ENCODE measurements at regions not wholly inside any gene's neighbourhood (a gene's known extent, or its start where the extent isn't known, plus 50 kb on each side); places are given as distances from the start of the nearest gene placed in this dataset.

DNA sequence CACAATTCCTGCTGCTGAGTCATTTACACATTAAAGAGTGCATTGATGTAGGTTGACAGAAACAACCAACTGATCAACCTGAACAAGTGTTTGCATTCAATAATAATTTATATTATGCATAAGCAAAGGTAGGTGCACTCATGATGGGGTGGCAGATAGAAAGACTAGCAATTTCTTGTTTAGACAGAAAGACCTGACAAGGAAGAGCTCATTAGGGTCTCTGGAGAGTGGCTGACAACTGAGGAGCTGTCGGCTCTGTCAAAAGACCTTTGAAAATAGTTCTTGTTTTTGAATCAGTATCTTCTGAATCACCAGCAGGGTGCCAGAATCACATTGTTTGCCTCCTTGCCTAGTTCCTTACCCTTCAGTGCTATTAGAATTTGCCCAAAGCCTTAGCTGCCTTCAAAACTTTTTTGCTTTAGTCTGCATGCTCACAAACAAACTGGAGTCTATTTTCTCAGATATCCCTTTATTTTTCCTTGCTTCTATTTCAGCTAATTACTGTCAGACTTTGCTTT, 234.7 kb downstream of the BTG1 start:
- no peak overlapping the region for H3K4me3 ChIP-seq
- H3K36me3 ChIP-seq, result no peaks in the 10 kb centered on the region
- TF ChIP-seq, protein P1, sequence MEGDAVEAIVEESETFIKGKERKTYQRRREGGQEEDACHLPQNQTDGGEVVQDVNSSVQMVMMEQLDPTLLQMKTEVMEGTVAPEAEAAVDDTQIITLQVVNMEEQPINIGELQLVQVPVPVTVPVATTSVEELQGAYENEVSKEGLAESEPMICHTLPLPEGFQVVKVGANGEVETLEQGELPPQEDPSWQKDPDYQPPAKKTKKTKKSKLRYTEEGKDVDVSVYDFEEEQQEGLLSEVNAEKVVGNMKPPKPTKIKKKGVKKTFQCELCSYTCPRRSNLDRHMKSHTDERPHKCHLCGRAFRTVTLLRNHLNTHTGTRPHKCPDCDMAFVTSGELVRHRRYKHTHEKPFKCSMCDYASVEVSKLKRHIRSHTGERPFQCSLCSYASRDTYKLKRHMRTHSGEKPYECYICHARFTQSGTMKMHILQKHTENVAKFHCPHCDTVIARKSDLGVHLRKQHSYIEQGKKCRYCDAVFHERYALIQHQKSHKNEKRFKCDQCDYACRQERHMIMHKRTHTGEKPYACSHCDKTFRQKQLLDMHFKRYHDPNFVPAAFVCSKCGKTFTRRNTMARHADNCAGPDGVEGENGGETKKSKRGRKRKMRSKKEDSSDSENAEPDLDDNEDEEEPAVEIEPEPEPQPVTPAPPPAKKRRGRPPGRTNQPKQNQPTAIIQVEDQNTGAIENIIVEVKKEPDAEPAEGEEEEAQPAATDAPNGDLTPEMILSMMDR (IDR thresholded peaks at IDR 0.05), result no peak
- TF ChIP-seq EP300 (IDR thresholded peaks at IDR 0.05) (no peak), POLR2A (IDR thresholded peaks at IDR 0.05) (no peak), POLR2AphosphoS5 (IDR thresholded peaks at IDR 0.05) (no peak)
- H3K27me3 ChIP-seq, result no peaks in the 10 kb centered on the region
- ATAC-seq, result no peak
- no peaks in the 10 kb centered on the region for H3K4me1 ChIP-seq
- WGBS, 2 donors (ENCODE audit: low coverage in 1 of 2), result 65 to 70% methylated on average over 1 of the region's 1 CpG
- H3K9me3 ChIP-seq, result no peaks in the 10 kb centered on the region
- H3K27ac ChIP-seq, result no peak overlapping the region

DNA sequence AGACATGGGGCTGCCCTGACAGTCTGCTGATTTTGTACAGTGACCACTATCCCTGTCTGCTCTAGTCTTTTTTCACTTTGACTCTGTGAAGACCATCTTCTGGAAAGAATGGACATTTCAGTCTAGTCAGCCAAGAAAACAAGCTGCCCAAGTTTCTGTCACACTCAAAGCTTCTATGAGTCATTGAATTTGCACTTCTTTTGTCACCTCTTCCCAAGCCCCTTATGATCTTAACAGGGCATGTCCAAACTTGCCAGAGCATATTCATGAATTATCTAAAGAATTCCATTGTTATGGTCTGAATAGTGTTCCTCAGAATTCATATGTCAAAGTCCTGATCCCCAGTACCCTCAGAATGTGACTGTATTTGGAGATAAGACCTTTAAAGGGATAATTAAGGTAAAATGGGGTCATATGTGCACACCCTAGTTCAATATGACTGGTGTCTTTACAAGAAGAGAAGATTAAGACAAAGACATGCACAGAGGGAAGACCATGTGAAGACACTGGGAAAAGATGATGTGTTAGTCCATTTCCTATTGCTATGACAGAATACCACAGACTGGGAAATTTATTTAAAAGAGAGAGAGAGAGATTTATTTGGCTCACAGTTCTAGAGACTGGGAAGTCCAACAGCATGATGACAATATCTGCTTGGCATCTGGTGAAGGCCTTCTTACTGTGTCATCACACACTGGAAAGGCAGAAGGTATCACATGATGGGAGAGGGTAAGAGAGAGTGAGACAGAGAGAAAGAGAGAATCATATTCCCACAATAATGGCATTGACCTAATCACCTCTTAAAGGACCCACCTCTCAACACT, 242.6 kb downstream of the BTG1 start:
- Histone ChIP-seq H3K27ac (no peak overlapping the region), H3K4me3 (no peak overlapping the region), H3K9me3 (no peaks in the 10 kb centered on the region), H3K36me3 (no peaks in the 10 kb centered on the region), H3K4me1 (no peaks in the 10 kb centered on the region), H3K27me3 (no peaks in the 10 kb centered on the region)
- no peak for ATAC-seq
- TF ChIP-seq POLR2AphosphoS5 (IDR thresholded peaks at IDR 0.05) (no peak), EP300 (IDR thresholded peaks at IDR 0.05) (no peak), POLR2A (IDR thresholded peaks at IDR 0.05) (no peak)

DNA sequence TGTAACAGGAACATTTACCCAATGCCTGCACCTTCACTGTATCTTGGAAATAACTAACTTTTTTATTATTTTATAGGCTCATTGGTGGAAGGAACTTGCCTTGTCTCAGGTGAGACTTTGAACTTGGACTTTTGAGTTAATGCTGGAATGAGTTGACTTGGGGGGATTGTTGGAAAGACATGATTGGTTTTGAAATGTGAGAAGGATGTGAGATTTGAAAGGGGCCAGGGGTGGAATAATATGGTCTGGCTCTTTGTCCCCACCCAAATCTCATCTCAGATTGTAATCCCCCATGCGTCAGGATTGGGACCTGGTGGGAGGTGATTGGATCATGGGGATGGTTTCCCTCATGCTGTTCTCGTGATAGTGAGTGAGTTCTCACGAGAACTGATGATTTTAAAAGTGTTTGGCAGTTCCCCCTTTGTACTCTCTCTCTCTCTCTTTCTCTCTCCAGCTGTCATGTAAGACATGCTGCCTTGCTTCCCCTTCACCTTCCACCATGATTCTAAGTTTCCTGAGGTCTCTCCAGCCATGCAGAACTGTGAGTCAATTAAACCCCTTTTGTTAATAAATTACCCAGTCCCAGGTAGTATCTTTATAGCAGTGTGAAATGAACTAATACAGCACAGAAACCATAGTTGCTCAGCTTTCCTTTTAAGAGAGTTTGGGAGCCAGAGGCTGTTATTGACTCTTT, 244.1 kb downstream of the BTG1 start:
- H3K27me3 ChIP-seq, result no peaks in the 10 kb centered on the region
- no peaks in the 10 kb centered on the region for H3K9me3 ChIP-seq
- H3K27ac ChIP-seq, result no peak overlapping the region
- H3K4me3 ChIP-seq, result no peak overlapping the region
- no peaks in the 10 kb centered on the region for H3K36me3 ChIP-seq
- no peak for TF ChIP-seq POLR2AphosphoS5 (IDR thresholded peaks at IDR 0.05)
- TF ChIP-seq POLR2A (IDR thresholded peaks at IDR 0.05), result no peak
- TF ChIP-seq, protein P1 (IDR thresholded peaks at IDR 0.05), result no peak
- TF ChIP-seq EP300 (IDR thresholded peaks at IDR 0.05), result no peak
- WGBS, 2 donors (ENCODE audit: low coverage in 1 of 2), result 82 to 85% methylated on average over 2 to 3 of the region's 3 CpGs
- no peak for ATAC-seq
- H3K4me1 ChIP-seq, result peaks cover 0 to 6% (median 0%) of the 10 kb centered on the region in 3 donors

DNA sequence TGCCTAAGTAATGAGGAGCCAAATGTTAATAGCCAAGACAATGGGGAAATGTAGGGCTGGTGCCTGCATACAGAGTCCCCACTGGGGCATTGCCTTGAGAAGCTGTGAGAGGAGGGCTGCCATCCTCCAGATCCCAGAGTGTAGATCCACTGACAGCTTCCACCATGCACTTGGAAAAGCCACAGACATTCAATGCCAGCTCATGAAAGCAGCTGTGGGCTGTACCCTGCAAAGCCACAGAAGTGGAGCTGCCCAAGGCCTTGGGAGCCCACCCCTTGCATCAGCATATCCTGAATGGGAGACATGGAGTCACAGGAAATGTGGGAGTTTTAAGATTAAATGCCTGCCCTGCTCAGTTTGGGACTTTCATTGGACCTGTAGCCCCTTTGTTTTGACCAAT, 244.7 kb downstream of the BTG1 start:
- H3K36me3 ChIP-seq, result no peaks in the 10 kb centered on the region
- no peak overlapping the region for H3K4me3 ChIP-seq
- H3K27ac ChIP-seq, result no peak overlapping the region
- no peaks in the 10 kb centered on the region for H3K9me3 ChIP-seq
- TF ChIP-seq POLR2AphosphoS5 (IDR thresholded peaks at IDR 0.05) (no peak), POLR2A (IDR thresholded peaks at IDR 0.05) (no peak)
- TF ChIP-seq, protein P1 (IDR thresholded peaks at IDR 0.05), result no peak
- H3K27me3 ChIP-seq, result no peaks in the 10 kb centered on the region
- no peak for ATAC-seq
- H3K4me1 ChIP-seq, result peaks cover 0 to 11% (median 0%) of the 10 kb centered on the region in 3 donors

DNA sequence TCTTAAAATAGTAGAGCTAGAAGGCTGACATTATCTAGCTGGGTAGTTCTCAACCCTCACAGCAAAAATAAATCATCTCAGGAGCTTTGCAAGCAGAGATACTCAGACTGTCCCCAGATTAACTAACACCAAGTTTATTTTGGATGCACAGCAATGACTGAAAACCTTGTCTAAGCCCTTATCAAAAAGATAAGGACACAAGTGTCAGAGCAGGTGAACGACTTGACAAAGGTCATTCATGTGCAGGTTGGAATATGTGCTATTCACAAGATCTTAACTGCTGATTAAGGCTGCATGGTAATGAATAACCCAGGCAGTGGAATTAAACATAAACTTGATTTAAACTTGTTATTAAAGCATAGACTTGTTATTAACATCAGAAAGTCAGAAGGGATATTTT, 246.6 kb downstream of the BTG1 start:
- no peaks in the 10 kb centered on the region for H3K36me3 ChIP-seq
- TF ChIP-seq POLR2AphosphoS5 (IDR thresholded peaks at IDR 0.05), result no peak
- no peak for TF ChIP-seq EP300 (IDR thresholded peaks at IDR 0.05)
- TF ChIP-seq, protein P1 (IDR thresholded peaks at IDR 0.05), result no peak
- no peak for TF ChIP-seq POLR2A (IDR thresholded peaks at IDR 0.05)
- H3K27ac ChIP-seq, result no peak overlapping the region
- H3K4me1 ChIP-seq, result peaks cover 0 to 12% (median 0%) of the 10 kb centered on the region in 3 donors
- H3K27me3 ChIP-seq, result no peaks in the 10 kb centered on the region
- ATAC-seq, result no peak
- 50 to 57% methylated on average over 1 of the region's 1 CpG for WGBS, 2 donors (ENCODE audit: low coverage in 1 of 2)
- no peaks in the 10 kb centered on the region for H3K9me3 ChIP-seq
- H3K4me3 ChIP-seq, result no peak overlapping the region
